ENCODE measurements at regions not wholly inside any gene's neighbourhood (a gene's known extent, or its start where the extent isn't known, plus 50 kb on each side); places are given as distances from the start of the nearest gene placed in this dataset.

GRCh38 chr2:118345465-118345864 lies 257.2 kb downstream of the INSIG2 start:
- TF ChIP-seq CTCF (conservative IDR thresholded peaks at IDR 0.05; ENCODE audit: low read length) (no peak), EZH2phosphoT487 (IDR thresholded peaks at IDR 0.05; ENCODE audit: borderline replicate concordance) (no peak)
